ENCODE measurements at regions not wholly inside any gene's neighbourhood (a gene's known extent, or its start where the extent isn't known, plus 50 kb on each side); places are given as distances from the start of the nearest gene placed in this dataset.

- TF ChIP-seq EZH2 (IDR thresholded peaks at IDR 0.05; ENCODE audit: borderline replicate concordance, low read length): no peak
- no peak for TF ChIP-seq CTCF (conservative IDR thresholded peaks at IDR 0.05 in 1 of 2, IDR thresholded peaks at IDR 0.05 in 1 of 2; ENCODE audit: extremely low read depth in 1 of 2, insufficient read depth in 1 of 2, low read depth in 1 of 2, low read length in 2 of 2)
These were observed 499.3 kb downstream of the NXPH1 start for GRCh38 chr7:8932751-8933150.

All from mammary epithelial cell (primary cell).